MV-4-11 (cell line): ENCODE measurements at regions not wholly inside any gene's neighbourhood (a gene's known extent, or its start where the extent isn't known, plus 50 kb on each side); places are given as distances from the start of the nearest gene placed in this dataset.
"Not testable (repeated sequence)": the region's sequence is repeated elsewhere in the genome, so short reads cannot be mapped to it uniquely, and the experiment has no call there.

ENCODE experiments used
- DNase-seq: peaks from one replicate; lab custom pipeline; 2025; lab: John Stamatoyannopoulos, UW

DNA sequence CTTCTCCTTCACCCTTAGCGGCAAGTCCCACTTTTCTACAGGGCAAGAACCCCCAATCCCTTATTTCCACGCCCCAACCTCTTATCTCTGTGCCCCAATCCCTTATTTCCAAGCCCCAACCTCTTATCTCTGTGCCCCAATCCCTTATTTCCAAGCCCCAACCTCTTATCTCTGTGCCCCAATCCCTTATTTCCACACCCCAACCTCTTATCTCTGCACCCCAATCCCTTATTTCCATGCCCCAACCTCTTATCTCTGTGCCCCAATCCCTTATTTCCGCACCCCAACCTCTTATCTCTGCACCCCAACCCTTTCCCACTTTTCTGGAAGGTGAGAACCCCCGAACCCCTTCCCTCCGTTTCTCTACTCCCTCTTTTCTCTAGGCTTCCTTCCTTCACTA is 116.1 kb upstream of the GJE1 start:
- DNase-seq: not testable (repeated sequence)

DNA sequence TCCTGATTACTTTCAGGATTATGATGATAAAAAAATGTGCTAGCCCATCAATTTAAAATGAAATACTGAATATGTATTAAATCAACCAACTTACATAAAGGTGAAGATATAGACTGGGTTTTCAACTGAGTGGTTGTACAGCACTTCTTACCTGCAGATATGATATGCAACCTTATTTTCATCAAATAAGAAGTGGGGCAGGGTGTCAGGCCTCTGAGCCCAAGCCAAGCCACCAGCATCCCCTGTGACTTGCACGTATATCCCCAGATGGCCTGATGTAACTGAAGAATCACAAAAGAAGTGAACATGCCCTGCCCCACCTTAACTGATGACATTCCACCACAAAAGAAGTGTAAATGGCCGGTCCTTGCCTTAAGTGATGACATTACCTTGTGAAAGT is 117.3 kb upstream of the GJE1 start:
- DNase-seq: not testable (repeated sequence)

DNA sequence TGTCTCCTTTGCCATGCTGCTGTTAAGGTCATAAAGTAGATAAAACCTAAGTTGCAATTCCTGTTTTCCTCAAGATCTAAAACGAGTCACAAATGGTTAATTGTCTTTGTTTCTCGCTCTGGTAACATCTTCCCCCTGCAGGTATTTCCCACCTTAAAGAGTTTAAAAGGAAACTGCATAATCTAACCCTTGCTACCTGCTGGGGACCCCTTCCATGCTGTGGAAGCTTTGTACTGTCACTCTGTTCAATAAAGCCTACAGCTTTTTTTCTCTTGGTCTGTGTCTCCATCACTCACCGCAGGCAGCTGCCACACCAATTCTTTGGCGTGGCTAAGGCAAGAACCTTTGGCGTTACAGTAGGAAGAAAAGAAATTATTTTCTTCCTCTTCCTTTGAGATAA is 117.7 kb upstream of the GJE1 start:
- DNase-seq: no peak

DNA sequence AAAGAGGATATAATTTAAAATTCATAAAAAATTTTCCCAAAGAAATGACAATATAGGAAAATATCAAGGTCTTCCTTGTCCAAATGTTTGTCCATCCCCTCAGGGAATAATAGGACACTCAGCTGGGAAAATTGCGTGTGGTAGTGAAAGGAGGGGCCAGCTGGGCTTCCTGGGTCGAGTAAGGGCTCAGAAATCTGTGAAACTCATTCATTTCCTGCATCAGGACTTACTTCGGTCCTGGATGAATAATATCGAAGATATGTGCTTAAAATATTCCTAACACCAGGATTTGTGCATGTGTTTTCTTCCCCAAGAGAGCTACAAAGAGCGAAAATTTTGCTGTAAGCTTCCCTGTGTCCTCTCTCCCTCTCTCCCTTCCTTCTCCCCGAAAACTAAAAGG is 118.2 kb upstream of the GJE1 start:
- no peak for DNase-seq

DNA sequence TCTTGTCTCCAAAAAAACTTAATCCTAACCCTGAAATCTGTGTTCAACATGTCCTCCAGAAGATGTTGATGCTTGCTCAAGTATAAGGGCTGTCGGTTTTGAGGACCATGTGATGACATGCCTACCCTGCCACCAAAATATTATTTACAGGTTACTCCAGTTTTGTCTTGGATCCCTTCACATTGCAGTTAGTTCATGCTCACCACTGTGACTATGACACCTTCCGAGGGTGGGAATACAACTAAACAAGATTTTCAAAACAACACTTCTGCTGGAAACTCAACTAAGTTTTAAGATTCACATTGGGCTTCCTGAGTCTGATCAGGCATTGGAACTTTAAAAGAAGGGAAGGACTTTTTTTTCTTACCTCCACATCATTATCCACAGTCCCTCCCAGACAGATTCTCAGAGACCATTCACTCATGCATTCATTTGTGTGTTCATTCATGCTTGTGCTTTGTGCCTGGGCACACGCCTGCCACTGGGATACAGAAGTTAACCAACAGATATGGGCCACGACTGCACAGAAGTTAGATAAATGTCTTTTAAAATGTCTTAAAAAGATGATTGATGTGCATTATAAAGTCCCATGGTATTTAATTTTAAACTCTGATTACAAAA is 118.7 kb upstream of the GJE1 start:
- no peak for DNase-seq

DNA sequence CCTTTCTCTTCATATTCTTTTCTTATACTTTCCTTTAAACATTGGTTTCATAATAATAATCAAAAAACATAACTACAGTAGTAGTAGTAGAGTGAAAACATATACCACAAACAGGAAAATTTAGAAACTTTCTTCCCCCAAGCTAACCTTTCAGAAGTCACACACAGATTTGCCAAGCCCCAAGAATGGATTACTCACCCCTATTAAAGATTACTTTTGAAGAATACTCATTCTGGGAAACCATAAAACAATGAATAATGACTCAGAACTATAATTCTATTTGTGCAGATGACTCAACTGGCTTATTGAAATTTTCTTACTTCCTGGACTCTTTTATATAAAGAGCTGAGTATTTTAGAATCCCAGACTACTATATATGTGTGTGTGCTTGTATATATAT is 119.4 kb upstream of the GJE1 start:
- no peak for DNase-seq

DNA sequence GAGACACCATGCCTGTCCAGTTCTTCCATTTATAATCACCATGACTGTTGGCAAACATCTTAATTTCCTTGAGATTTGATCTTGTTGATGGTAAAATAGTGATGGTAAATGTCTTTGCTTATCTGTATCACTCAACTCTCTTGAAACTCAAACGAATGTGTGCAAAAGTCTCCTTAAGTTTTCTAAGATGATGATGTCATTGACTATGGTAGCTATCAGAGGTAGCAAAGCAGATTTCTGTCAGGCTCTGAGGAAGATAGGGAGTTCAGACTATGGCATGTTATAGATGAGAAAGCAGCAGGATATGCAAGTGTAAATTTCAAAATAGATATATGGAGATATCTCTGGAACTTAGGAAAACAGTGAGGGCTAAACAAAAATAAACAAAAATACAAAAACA is 121.0 kb upstream of the GJE1 start:
- no peak for DNase-seq

DNA sequence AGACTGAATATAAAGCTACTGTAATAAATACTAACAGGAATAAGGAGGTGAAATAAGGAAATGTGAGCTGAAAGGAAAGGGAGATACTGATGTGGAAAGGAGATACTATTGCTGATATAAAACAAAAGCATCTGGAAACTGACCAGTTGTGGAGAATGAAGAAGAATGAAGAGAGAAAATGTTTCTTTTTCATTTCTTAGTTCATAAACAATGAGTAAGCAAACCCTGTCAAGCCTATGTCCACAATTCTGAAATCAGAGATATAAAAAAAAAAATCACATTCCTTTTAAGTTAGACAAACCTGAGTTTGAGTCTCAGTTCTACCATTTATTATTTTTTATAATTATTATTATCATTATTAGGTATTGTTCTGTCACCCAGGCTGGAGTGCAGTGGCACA is 121.6 kb upstream of the GJE1 start:
- DNase-seq: no peak

DNA sequence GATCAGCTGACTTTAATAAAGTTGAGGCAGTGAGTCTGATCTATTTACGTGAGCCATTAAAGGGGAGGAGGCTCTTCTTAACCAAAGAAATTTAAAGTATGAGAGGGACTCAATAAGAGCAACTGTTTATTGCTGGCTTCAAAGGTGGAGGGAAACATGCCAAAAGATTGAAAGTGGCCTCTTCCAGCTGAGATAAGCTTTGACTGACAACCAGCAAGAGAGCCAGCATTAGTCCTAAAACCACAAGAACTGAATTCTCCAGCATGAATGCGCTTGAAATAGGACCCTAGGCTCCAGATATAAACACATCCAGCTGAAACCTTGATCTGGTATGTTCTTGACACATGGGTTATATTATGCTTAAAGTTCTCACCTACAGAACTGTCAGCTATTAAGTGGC is 123.1 kb upstream of the GJE1 start:
- no peak for DNase-seq

DNA sequence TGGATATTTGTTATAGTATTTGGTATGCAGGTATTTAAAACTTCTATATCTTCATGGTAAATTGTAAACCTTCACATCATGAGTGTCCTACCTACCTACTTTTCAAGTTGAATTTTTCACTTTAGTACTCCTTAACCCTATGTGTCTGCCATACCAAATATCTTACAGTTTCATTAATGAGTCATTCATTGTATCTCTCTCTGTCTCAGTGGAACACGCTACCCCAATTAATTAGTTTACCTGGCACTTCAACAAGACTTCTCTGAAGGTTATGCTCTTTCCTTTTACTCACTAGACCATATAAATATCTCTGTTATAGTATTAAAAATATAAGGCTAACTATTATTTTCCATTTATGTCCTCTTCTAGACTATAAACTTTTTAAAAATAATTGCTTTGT is 123.9 kb upstream of the GJE1 start:
- DNase-seq: no peak

DNA sequence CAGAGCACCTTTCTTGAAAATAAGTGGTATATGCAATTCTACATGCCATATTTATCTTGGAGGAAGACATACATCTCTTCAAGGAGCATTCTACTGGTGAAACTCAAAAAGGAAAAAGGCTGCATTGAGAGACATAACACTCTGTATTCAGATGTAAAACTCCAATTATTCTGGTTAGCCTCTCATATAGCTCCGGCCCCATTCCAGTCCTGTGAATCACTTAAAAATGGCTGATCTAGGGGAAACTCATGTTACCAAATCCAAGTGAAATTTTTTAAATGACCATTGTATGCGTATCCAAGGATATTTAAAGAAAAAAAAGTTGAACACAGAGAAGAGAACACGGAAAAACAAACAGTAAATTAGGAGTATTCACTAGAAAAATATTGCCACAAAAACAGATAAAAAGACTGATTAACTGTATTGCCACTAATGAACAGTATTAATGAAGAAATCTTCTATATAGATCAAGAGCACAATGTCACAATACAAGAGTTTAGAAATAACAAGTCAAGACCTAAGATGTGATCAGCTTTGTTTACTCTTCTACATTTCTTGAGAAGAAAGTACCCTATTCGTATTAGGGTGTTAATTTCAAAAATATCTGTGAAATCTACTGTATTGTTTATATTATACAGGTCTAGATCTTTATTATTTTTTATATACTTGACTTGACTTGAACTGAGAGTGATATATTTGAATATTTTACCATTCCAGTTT is 124.5 kb upstream of the GJE1 start:
- no peak for DNase-seq

DNA sequence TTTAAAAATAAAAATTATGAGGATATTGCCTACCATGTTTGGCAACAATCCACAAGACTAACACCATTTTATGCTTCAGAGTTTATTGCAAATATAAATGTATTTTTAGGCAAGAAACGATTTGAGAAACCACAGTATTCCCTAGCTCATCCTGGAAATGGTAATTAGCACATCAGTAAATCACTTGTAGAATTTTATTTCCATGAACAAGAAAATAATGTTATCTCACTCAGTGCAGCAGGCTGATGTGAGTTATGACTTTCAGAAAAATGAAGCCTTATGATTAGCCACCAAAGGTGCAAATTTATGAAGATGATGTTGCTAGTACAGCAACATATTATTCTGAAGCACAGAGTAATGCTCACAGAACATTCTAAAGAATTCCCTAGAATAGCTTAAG is 127.7 kb upstream of the GJE1 start:
- DNase-seq: no peak

DNA sequence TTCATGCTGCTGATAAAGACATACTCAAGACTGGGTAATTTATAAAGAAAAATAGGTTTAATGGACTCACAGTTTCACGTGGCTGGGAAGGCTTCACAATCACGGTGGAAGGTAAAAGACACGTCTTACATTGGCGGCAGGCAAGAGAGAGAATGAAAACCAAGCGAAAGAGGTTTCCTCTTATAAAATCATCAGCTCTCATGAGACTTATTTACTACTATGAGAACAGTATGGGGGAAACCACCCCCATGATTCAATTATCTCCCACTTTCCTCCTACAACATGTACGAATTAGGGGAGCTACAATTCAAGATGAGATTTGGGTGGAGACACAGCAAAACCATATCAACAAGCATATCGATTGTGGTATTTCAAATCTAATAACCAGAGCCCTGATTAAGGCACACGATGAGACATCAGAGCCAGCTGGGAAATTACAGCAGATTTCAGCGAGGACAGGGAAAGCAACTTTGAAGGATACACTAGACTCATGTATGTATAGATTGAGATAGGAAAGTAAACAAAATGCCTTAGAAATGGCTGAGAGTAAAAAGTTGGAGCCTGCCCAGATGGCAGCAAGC is 129.8 kb upstream of the GJE1 start:
- DNase-seq: no peak

DNA sequence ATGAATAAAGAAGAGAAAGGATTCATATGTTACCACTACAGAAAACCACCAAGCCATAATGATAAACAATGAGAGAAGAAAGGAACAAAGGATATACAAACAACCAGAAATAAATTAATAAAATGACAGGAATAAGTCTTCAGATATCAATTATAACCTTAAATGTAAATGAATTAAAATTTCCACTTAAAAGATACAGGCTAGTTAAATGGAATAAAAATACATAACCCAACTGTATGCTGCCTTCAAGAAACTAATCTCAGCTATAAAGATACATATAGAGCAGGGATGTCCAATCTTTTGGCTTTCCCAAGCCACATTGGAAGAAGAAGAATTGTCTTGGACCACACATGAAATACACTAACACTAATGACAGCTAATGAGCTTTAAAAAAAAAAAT is 135.9 kb upstream of the GJE1 start:
- no peak for DNase-seq

DNA sequence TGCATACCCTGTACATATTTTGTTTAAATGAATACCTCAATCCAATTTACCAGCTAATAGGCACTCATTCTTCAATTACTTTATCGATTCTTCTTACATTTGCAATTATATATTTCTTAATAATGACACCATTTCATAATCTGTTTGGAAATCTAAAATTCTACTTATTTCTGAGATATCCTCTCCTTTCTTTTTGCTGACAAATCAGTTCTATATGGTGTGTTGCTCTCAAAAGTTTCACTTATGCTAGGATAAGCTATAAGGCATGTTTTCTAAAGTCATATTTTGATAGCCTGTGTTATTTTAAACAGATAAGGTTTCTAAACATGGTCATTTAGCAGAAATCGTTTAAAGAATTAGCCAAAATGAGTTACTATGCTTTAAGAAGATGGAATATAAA is 140.6 kb upstream of the GJE1 start:
- DNase-seq: no peak

DNA sequence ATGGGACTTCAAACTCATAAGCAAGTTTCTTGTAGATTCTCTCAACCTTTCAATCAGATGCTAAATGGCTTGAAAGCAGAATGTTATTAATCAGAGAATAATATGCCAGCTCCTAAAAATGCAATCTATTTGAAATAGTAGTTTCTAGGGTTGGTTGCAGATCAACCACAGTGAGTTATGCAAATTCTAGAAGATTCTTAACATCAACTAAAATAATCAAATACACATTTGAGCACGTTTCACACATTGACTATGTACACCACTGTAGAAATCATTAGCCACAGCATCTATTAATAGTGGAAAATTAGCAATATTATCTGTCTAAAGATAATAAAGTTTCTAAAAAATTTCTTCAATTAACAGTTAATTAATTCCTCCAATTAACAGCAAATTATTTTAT is 141.9 kb upstream of the GJE1 start:
- no peak for DNase-seq

DNA sequence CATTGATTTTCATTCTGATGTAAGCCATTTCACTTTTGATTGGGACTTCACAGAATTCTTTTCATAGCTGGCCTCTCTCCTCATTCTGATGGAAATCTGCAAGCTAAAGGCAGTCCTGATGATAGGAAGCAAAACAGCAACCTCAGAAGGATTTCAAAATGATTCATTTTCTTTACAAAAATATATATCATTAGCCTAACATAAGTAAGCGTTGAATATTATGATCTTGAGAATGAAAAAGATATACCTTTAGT is 143.1 kb upstream of the GJE1 start:
- DNase-seq: no peak

DNA sequence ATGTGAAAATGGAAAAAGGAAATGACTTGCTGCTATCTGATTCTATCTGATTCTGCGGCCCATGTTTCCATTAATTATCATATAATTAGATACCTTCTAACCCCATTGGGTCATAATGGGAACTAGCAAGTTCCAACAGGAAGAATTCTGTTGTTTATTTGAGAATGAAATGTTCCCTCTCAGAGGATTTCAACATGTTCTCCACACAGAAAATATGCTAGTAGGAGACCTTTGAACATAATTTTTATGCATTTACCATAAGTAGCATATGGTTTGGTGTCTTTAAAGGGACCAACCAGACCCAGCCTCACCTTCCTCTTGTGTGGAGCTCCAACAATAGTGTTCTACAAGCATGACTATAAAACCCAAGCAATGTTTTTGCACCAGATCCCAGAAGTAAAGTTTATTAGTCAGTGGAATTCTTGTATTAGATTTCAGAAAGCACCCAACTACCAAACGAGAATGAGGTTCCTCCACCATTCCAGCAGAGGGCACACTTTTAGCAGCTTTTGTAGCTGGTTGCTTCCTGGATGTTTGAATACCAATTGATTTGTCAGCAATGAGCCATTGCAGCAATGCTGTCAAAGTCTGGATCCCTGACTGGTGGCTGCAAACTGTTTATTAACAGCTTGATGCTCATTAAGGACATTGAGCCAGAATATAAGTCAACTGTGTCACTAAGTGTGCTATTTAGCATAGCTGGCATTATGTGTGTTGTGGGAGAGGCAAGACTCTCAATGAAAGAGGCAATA is 143.6 kb upstream of the GJE1 start:
- DNase-seq: peak; percentile 39

DNA sequence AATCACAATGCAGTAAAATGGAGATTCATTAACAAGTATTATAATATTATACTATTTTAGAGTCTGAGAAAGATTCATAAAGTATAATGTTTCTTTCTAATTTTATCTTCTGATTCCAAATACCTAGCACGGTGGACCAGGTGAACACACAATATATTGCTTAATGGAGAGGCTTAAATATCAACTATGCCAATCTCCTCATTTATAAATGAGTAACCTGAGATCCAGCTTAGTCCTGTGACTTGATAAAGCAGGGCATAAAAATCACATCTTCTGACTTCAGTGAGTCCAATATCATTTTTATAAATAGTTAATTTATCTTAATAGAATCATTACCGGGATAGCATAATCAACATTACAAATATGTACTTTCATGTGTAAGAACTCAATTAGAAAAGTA is 144.4 kb upstream of the GJE1 start:
- no peak for DNase-seq

DNA sequence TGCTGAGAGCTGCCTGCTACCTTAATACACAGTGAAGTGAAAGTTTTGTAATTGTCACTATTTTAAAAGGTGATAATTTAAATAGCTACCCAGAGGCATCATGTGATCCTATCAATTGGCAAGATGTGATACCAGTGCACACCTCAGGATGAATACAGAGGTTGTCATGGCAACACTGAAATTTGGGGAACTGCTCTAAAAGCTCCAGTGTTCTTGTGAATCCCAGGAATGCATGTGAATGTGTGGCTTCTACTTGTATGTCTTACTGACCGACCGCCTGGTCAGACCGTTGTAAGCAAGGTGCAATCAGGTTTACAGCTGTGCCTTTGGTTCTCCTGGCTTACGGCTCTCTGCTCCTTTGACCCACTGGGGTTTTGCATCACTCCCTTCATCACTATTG is 146.3 kb upstream of the GJE1 start:
- DNase-seq: no peak

DNA sequence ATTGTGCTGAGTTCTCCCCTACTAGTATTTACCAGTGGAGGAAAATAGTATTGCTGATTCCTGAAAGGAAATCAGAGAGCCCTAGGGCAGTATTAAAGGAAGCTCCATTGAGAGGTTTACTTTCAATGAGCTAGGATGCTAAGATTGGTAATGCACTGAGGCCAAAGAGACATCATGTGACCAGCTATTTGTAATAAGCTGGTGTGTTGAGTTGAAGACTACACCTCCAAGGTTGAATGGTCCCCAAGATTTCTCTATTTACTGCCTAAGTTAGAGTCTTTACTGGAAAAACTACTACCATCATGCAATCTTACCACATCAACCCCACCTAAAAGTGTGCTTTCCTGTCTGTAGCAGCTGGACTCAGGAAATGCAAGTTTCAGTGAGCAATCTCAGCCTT is 151.5 kb upstream of the GJE1 start:
- DNase-seq: no peak

DNA sequence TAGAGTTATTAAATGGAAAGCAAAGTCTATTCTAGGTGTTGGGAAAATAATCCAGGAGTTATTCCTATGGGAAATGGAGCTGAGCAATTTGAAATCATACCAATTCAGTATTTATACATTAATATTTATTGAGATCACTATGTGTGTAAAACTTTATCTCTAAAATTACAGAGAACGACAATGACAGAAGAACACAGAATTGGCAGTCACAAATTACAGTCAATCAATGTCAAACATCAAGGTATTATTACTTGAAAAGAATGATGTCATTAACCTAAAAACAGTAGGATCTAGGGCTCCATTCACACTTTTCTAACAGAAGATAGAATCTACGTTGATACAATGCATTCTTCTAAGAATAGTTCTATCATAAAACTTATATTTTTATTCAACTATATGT is 154.9 kb upstream of the GJE1 start:
- no peak for DNase-seq

DNA sequence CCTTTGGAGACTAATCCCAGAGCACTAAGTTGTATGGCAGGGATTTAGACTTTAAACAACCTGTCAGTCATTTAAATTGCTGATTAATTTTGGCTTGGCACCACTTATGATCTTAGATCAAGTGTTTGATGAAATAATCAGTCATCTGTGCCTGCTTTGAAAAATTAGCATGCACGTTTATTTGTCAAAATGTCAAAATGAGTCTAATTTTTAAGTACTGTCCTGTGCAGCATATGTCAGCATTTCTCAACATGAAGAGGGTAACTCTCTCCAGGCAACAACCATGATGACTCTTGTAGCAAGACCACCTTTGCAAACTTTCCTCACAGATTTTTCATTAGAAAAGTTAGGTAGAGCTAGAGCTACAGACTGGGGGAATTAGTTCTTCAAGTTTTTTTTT is 155.7 kb upstream of the GJE1 start:
- no peak for DNase-seq
